Sciatic nerve (tissue), 2 donors: ENCODE measurements at regions not wholly inside any gene's neighbourhood (a gene's known extent, or its start where the extent isn't known, plus 50 kb on each side); places are given as distances from the start of the nearest gene placed in this dataset.

Experiments used
- ATAC-seq: fragments of 200-7000 bp; cut with Tn5 transposase; one replicate; pipeline ENCODE4 v1.9.1; 2020; ENCODE audit warnings: mild to moderate bottlenecking, moderate library complexity
- DNase-seq: peaks from one replicate; pipeline ENCODE4 v3.0.0-alpha.2; 2020; ENCODE audit warnings: low spot score
- intact Hi-C: fragments of 100-400 bp; cut with DNase I; formaldehyde crosslinking; loops from one replicate; pipeline ENCODE4 v1.14.2; 2022
- donor health status: DM: no; HTN: no; CAD: no.
- donor health status: DM: no; HTN: no; CAD: no.

- ATAC-seq (no peak), DNase-seq (no peak)
- intact Hi-C loops: loop anchor here (5.0 kb wide), 1 partner anchor 1725 kb away; no protein-coding TSS in a partner anchor
These were observed 98.1 kb upstream of the NECTIN1 start for GRCh38 chr11:119827113-119827512.

- intact Hi-C loops: no loop called here
- DNase-seq (no peak), ATAC-seq (no peak)
These were observed 94.1 kb upstream of the NECTIN1 start for GRCh38 chr11:119823077-119823476.

- DNase-seq (no peak), ATAC-seq (no peak)
- intact Hi-C loops: no loop called here
These were observed 87.7 kb upstream of the NECTIN1 start for GRCh38 chr11:119816660-119817059.

- intact Hi-C loops: loop anchor here (5.0 kb wide), 1 partner anchor 113 kb away; no protein-coding TSS in a partner anchor
- ATAC-seq (no peak), DNase-seq (no peak)
These were observed 85.8 kb upstream of the NECTIN1 start for GRCh38 chr11:119814766-119815165.

GRCh38 chr11:119810478-119811232 lies 81.7 kb upstream of the NECTIN1 start:
- DNase-seq (no peak), ATAC-seq (no peak)
- intact Hi-C loops: loop anchor here (5.0 kb wide), 1 partner anchor 117 kb away; no protein-coding TSS in a partner anchor

GRCh38 chr11:119809346-119809745 lies 80.3 kb upstream of the NECTIN1 start:
- intact Hi-C loops: no loop called here
- DNase-seq (no peak), ATAC-seq (no peak)

- intact Hi-C loops: no loop called here
- no peak for DNase-seq
- no peak for ATAC-seq
These were observed 79.6 kb upstream of the NECTIN1 start for GRCh38 chr11:119808407-119809185.

- DNase-seq: no peak
- intact Hi-C loops: no loop called here
- ATAC-seq: no peak
These were observed 78.8 kb upstream of the NECTIN1 start for GRCh38 chr11:119807841-119808240.

- DNase-seq: no peak
- no peak for ATAC-seq
- intact Hi-C loops: no loop called here
These were observed 78.4 kb upstream of the NECTIN1 start for GRCh38 chr11:119807402-119807801.

GRCh38 chr11:119806064-119806915 lies 77.3 kb upstream of the NECTIN1 start:
- intact Hi-C loops: no loop called here
- no peak for ATAC-seq
- no peak for DNase-seq

GRCh38 chr11:119805663-119806062 lies 76.7 kb upstream of the NECTIN1 start:
- intact Hi-C loops: no loop called here
- ATAC-seq: no peak
- DNase-seq: no peak

GRCh38 chr11:119804698-119805097 lies 75.7 kb upstream of the NECTIN1 start:
- intact Hi-C loops: no loop called here
- DNase-seq: no peak
- ATAC-seq: no peak

GRCh38 chr11:119803726-119804294 lies 74.8 kb upstream of the NECTIN1 start:
- DNase-seq: no peak
- intact Hi-C loops: no loop called here
- ATAC-seq: no peak

- no peak for ATAC-seq
- no peak for DNase-seq
- intact Hi-C loops: no loop called here
These were observed 74.1 kb upstream of the NECTIN1 start for GRCh38 chr11:119803139-119803538.

GRCh38 chr11:119802670-119803069 lies 73.7 kb upstream of the NECTIN1 start:
- intact Hi-C loops: no loop called here
- no peak for DNase-seq
- no peak for ATAC-seq

- ATAC-seq (no peak), DNase-seq (no peak)
- intact Hi-C loops: no loop called here
These were observed 71.6 kb upstream of the NECTIN1 start for GRCh38 chr11:119800619-119801018.

GRCh38 chr11:119800171-119800570 lies 71.2 kb upstream of the NECTIN1 start:
- no peak for DNase-seq
- ATAC-seq: no peak
- intact Hi-C loops: no loop called here

- no peak for ATAC-seq
- intact Hi-C loops: no loop called here
- no peak for DNase-seq
These were observed 69.7 kb upstream of the NECTIN1 start for GRCh38 chr11:119798656-119799055.

- no peak for ATAC-seq
- intact Hi-C loops: no loop called here
- no peak for DNase-seq
These were observed 68.7 kb upstream of the NECTIN1 start for GRCh38 chr11:119797736-119798135.
